ENCODE measurements at regions not wholly inside any gene's neighbourhood (a gene's known extent, or its start where the extent isn't known, plus 50 kb on each side); places are given as distances from the start of the nearest gene placed in this dataset.
A peak's percentile ranks its signal among the peaks of the same experiment; 100 is the strongest.
"Not testable (repeated sequence)": the region's sequence is repeated elsewhere in the genome, so short reads cannot be mapped to it uniquely, and the experiment has no call there.

GRCh38 chr6:180091-180694 lies 112.1 kb upstream of the DUSP22 start:
- not testable (repeated sequence) for DNase-seq (ENCODE audit: low read depth)

GRCh38 chr6:181049-181654 lies 111.1 kb upstream of the DUSP22 start:
- no peak for DNase-seq (ENCODE audit: low read depth)

- no peak for DNase-seq (ENCODE audit: low read depth)
Measured at GRCh38 chr6:183668-184067, 108.6 kb upstream of the DUSP22 start.

- no peak for DNase-seq (ENCODE audit: low read depth)
Measured at GRCh38 chr6:184161-184700, 108.1 kb upstream of the DUSP22 start.

- no peak for DNase-seq (ENCODE audit: low read depth)
Measured at GRCh38 chr6:186340-186965, 105.8 kb upstream of the DUSP22 start.

- no peak for DNase-seq (ENCODE audit: low read depth)
Measured at GRCh38 chr6:187210-187861, 105.0 kb upstream of the DUSP22 start.

- DNase-seq (ENCODE audit: low read depth): peak; percentile 56
Measured at GRCh38 chr6:188821-189655, 103.2 kb upstream of the DUSP22 start.

- DNase-seq (ENCODE audit: low read depth): no peak
Measured at GRCh38 chr6:189676-190075, 102.6 kb upstream of the DUSP22 start.

GRCh38 chr6:190596-191395 lies 101.5 kb upstream of the DUSP22 start:
- DNase-seq (ENCODE audit: low read depth): no peak

GRCh38 chr6:191487-192312 lies 100.6 kb upstream of the DUSP22 start:
- no peak for DNase-seq (ENCODE audit: low read depth)

GRCh38 chr6:192313-192664 lies 100.0 kb upstream of the DUSP22 start:
- no peak for DNase-seq (ENCODE audit: low read depth)

- no peak for DNase-seq (ENCODE audit: low read depth)
Measured at GRCh38 chr6:193180-193579, 99.1 kb upstream of the DUSP22 start.

- no peak for DNase-seq (ENCODE audit: low read depth)
Measured at GRCh38 chr6:193773-194310, 98.4 kb upstream of the DUSP22 start.

GRCh38 chr6:195861-196360 lies 96.4 kb upstream of the DUSP22 start:
- DNase-seq (ENCODE audit: low read depth): no peak

- no peak for DNase-seq (ENCODE audit: low read depth)
Measured at GRCh38 chr6:196543-196942, 95.7 kb upstream of the DUSP22 start.

- no peak for DNase-seq (ENCODE audit: low read depth)
Measured at GRCh38 chr6:203661-204060, 88.6 kb upstream of the DUSP22 start.

GRCh38 chr6:206264-206663 lies 86.0 kb upstream of the DUSP22 start:
- DNase-seq (ENCODE audit: low read depth): no peak

- no peak for DNase-seq (ENCODE audit: low read depth)
Measured at GRCh38 chr6:208364-208763, 83.9 kb upstream of the DUSP22 start.

GRCh38 chr6:208938-209337 lies 83.3 kb upstream of the DUSP22 start:
- no peak for DNase-seq (ENCODE audit: low read depth)

Data from HS-5 (cell line).